ENCODE measurements at regions not wholly inside any gene's neighbourhood (a gene's known extent, or its start where the extent isn't known, plus 50 kb on each side); places are given as distances from the start of the nearest gene placed in this dataset.

GRCh38 chr1:68801440-68801839 is 304.6 kb upstream of the DEPDC1 start:
- no peak for TF ChIP-seq CTCF (IDR thresholded peaks at IDR 0.05 in 8 of 11, conservative IDR thresholded peaks at IDR 0.05 in 3 of 11)
- no peak for TF ChIP-seq POLR2AphosphoS5 (IDR thresholded peaks at IDR 0.05)
- no peak for TF ChIP-seq POLR2A (IDR thresholded peaks at IDR 0.05)
